ENCODE measurements at regions not wholly inside any gene's neighbourhood (a gene's known extent, or its start where the extent isn't known, plus 50 kb on each side); places are given as distances from the start of the nearest gene placed in this dataset.

GRCh38 chr5:4068171-4068570, 472.5 kb downstream of the IRX1 start:
- H3K27ac ChIP-seq: no peak overlapping the region
- 83 to 85% methylated on average over 6 of the region's 6 CpGs for WGBS, 2 donors
- H3K4me1 ChIP-seq: no peaks in the 10 kb centered on the region
- H3K4me3 ChIP-seq: no peak overlapping the region
- no peaks in the 10 kb centered on the region for H3K9me3 ChIP-seq
- DNase-seq: no peak
- TF ChIP-seq POLR2A (IDR thresholded peaks at IDR 0.05) (no peak), EP300 (IDR thresholded peaks at IDR 0.05) (no peak), POLR2AphosphoS5 (IDR thresholded peaks at IDR 0.05) (no peak)
- no peaks in the 10 kb centered on the region for H3K27me3 ChIP-seq
- no peak for ATAC-seq (ENCODE audit: low FRiP score in 2 of 2)
- H3K36me3 ChIP-seq: no peaks in the 10 kb centered on the region

- H3K27me3 ChIP-seq: no peaks in the 10 kb centered on the region
- H3K4me1 ChIP-seq: no peaks in the 10 kb centered on the region
- H3K9me3 ChIP-seq: no peaks in the 10 kb centered on the region
- no peak overlapping the region for H3K4me3 ChIP-seq
- ATAC-seq (ENCODE audit: low FRiP score in 2 of 2) (no peak), DNase-seq (no peak)
- H3K36me3 ChIP-seq: no peaks in the 10 kb centered on the region
- TF ChIP-seq POLR2A (IDR thresholded peaks at IDR 0.05): no peak
- WGBS, 2 donors: 85 to 86% methylated on average over 5 of the region's 5 CpGs
- H3K27ac ChIP-seq: no peak overlapping the region
Observed at GRCh38 chr5:4078544-4078943, 482.9 kb downstream of the IRX1 start.

- H3K9me3 ChIP-seq: no peaks in the 10 kb centered on the region
- TF ChIP-seq CTCF (IDR thresholded peaks at IDR 0.05) (no peak), EP300 (IDR thresholded peaks at IDR 0.05) (no peak), POLR2AphosphoS5 (IDR thresholded peaks at IDR 0.05) (no peak), POLR2A (IDR thresholded peaks at IDR 0.05) (no peak)
- H3K36me3 ChIP-seq: no peaks in the 10 kb centered on the region
- ATAC-seq (ENCODE audit: low FRiP score in 2 of 2): no peak
- no peaks in the 10 kb centered on the region for H3K4me1 ChIP-seq
- no peaks in the 10 kb centered on the region for H3K27me3 ChIP-seq
- no peak for DNase-seq
- WGBS, 2 donors: 25 to 63% methylated on average over 1 of the region's 1 CpG
- no peak overlapping the region for H3K27ac ChIP-seq
- no peak overlapping the region for H3K4me3 ChIP-seq
Observed at GRCh38 chr5:4079831-4080230, 484.2 kb downstream of the IRX1 start.

- H3K36me3 ChIP-seq: no peaks in the 10 kb centered on the region
- H3K27me3 ChIP-seq: no peaks in the 10 kb centered on the region
- no peak overlapping the region for H3K4me3 ChIP-seq
- H3K9me3 ChIP-seq: no peaks in the 10 kb centered on the region
- ATAC-seq (ENCODE audit: low FRiP score in 2 of 2) (peak in 1 of 2 donors; percentile 42), DNase-seq (no peak)
- no peak overlapping the region for H3K27ac ChIP-seq
- WGBS, 2 donors: 74 to 89% methylated on average over 3 of the region's 3 CpGs
- TF ChIP-seq EP300 (IDR thresholded peaks at IDR 0.05): no peak
- H3K4me1 ChIP-seq: no peaks in the 10 kb centered on the region
Observed at GRCh38 chr5:4080370-4080769, 484.7 kb downstream of the IRX1 start.

GRCh38 chr5:4081059-4081458, 485.4 kb downstream of the IRX1 start:
- no peak overlapping the region for H3K4me3 ChIP-seq
- no peak for TF ChIP-seq POLR2A (IDR thresholded peaks at IDR 0.05)
- TF ChIP-seq EP300 (IDR thresholded peaks at IDR 0.05): no peak
- TF ChIP-seq POLR2AphosphoS5 (IDR thresholded peaks at IDR 0.05): no peak
- no peak for TF ChIP-seq CTCF (IDR thresholded peaks at IDR 0.05)
- H3K27ac ChIP-seq: no peak overlapping the region
- H3K36me3 ChIP-seq: no peaks in the 10 kb centered on the region
- DNase-seq: no peak
- no peaks in the 10 kb centered on the region for H3K27me3 ChIP-seq
- 85 to 94% methylated on average over 5 of the region's 5 CpGs for WGBS, 2 donors
- no peak for ATAC-seq (ENCODE audit: low FRiP score in 2 of 2)
- no peaks in the 10 kb centered on the region for H3K4me1 ChIP-seq
- no peaks in the 10 kb centered on the region for H3K9me3 ChIP-seq

- H3K27me3 ChIP-seq: no peaks in the 10 kb centered on the region
- no peaks in the 10 kb centered on the region for H3K36me3 ChIP-seq
- WGBS, 2 donors: 70 to 74% methylated on average over 5 of the region's 5 CpGs
- no peak for DNase-seq
- no peaks in the 10 kb centered on the region for H3K4me1 ChIP-seq
- TF ChIP-seq EP300 (IDR thresholded peaks at IDR 0.05): no peak
- TF ChIP-seq CTCF (IDR thresholded peaks at IDR 0.05): no peak
- no peak for TF ChIP-seq POLR2A (IDR thresholded peaks at IDR 0.05)
- no peak overlapping the region for H3K4me3 ChIP-seq
- no peaks in the 10 kb centered on the region for H3K9me3 ChIP-seq
- ATAC-seq (ENCODE audit: low FRiP score in 2 of 2): no peak
- no peak overlapping the region for H3K27ac ChIP-seq
Observed at GRCh38 chr5:4081466-4081865, 485.8 kb downstream of the IRX1 start.
